GM19035 (cell line): ENCODE measurements at regions not wholly inside any gene's neighbourhood (a gene's known extent, or its start where the extent isn't known, plus 50 kb on each side); places are given as distances from the start of the nearest gene placed in this dataset.

Source experiments
- ATAC-seq: cut with Tn5 transposase; IDR thresholded peaks from one replicate; pipeline ENCODE4 v1.9.1; 2021; ENCODE audit not compliant: unreplicated experiment

DNA sequence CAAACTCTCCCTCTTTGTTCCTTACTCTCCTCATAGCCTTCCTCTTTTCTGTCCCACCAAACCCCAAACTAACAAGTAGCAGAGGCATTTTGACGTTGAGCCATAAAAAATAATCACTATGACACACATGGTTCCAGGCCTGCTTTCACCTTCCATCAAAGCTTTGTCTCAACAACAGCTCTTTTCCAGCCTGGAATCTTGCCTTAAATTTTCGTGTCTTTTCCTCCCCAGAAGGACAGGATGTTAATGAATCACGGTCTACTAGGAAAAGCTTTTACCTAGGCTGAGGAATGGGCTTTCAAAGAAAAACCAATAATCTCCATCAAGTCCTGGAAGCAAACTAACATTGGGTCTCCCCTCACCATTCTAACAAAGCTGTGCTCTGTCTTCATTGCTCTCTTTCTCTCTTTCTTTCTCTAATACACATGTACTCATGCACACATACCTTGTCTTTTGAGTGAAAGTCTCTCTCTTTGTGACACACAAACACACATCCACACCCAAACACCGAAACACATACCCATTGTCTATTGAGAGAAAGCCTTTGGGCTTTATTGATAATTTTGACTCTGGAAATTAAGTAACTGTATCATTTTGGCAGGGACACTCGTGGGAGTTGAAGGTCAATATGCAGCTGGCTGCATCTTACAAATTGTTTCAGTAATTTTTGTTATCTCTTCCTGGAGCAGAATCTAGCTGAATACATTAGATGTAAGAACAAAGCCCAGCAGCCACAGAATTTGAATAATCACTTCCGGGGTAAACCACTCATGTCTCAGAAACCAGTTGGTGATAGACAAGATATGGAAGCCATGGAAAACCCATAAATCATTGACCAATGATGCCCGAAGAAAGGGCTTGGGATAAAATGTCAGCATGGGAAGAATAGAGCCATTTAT is 107.4 kb upstream of the SLC4A7 start:
- ATAC-seq, result peak; percentile 61

DNA sequence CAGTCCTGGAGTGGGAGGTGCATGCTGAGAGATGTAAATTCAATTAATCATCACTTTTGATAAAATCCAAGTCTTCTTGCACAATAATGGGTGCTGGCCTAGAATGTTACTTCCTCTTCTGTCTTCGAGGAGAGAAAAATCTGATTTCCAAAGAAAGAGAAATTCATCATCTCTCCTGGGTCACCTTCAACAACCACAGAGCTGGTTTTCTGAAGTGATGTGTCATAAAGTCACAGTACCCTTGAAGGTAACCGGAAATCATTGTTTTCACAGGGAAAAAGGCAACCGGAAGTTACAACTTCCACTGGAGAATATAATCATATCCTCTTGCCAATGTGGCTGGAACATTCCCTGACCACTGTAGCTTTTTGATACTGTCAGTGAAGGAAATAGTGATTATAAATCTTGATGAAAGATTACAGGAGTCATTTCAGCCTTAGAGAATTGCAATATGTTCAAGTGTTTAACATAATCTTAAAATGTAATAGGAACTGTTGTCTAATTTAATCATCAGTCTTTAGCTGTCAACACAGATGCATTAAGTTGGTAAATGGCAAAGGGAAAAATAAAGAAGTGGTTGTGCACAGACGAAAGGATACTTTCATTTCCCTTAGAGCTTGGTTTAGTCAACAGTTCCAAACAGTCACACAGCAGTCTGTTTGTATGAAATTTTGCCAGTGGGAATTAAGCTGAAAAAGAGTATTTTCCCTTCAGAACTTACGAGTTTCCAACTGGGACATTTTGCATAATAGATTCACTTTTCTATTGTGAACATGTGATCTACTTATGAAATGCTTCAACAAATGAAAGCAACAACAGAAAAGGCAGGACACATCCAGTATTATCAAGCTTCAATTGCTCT is 106.5 kb upstream of the SLC4A7 start:
- no peak for ATAC-seq

DNA sequence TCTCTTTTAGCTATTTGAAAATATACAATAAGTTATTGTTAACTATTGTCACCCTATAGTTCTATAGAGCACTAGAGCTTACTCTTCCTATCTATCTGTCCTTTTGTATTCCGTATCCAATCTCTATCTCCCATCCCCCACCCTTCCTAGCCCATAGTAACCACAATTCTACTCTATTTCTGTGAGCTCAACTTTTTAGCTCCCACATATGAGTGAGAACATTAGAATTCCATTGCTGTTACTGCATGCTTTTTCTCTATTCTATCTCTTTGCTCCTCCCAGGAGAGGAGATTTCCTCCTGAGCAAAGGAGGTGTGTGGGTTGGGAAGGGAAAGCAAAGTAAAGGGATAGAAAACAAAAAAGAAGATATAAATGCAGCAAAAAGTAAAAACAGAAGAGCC is 105.6 kb upstream of the SLC4A7 start:
- no peak for ATAC-seq

DNA sequence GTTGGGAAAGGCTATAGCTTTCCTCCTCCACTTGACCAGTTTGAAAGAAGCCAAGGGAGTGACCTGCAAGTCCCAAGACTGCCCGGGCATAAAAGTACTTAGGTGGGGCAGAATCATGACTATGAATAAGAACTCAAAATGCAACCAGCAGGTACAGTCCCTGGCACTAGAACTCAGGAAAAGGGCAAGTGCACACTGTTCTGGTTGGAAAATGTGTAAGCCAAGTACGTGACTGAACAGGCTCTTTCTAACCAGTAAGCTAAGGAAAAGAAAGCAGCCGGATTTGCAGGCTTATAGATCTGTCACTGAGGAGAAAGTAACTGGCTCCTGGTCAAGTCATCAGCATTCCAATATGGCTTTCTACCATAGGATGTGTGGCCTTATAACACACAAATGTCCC is 101.2 kb upstream of the SLC4A7 start:
- no peak for ATAC-seq

DNA sequence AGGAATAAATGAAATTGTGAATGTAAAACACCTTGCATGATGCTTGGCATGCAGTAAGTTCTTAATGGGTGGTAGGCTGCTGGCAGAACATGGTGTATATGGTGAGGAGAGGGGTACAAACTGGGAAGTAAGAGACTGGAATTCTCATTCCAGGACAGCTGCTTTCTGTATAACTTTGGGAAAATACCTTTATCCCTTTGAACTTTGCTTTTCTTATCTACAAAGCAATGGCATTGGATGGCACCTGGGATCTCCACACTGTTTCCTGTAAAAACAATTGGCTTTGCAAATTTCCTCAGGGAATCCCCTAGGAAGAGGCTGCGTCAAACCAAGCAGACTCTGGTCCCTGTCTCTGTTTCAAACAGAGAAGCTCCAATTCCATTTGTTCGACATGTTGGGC is 100.7 kb upstream of the SLC4A7 start:
- ATAC-seq, result no peak

DNA sequence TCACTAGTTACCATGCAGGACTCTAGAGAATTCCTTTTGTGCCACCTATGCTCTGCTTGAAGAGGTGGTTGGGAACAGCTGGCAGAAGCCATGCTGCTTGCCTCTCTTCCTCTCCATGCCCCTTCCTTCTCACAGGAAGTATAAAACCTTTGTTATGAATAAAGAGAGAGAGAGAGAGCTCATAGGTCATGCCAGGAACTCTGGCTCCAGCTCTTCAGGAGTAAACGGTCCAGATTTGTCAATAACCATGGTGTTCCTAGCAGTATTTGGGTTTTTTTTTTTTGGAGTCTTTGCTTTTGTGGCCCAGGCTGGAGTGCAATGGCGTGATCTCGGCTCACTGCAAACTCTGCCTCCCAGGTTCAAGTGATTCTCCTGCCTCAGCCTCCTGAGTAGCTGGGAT is 97.7 kb upstream of the SLC4A7 start:
- ATAC-seq, result no peak

DNA sequence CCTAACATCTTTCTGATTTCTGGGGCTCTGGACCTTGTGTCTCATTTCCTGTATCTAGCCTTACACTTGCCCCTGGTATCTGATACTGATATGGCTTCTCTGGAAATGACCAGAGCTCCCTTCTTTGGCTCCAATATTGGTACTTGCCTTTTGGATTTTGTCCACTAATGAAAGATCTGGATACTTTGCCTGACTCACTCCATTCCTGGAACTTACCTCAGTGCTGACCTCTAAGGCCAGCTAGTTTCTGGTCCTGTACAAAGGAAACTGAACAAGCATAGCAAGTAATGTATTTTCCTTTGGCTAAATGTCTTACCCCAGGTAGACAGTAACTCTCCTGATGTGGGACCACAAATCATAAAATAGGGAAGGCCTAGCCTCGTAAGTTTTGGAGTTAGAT is 93.8 kb upstream of the SLC4A7 start:
- no peak for ATAC-seq

DNA sequence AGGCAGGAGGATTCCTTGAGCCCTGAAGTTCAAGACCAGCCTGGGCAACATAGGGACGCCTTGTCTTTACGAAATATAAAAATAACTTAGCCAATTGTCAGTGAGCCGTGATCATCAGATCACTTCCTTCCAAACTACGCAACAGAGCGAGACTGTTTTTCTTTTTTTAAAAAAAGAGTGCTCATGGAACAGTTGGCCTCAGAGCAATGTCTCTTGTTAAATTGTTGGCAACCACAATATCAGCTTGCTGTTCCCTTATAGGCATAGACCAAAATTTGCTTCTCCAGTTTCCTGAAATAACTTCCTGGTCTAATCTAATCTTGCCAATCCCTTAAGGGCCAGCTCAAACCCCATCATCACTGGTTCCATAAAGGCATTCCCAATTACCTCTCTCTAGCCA is 93.3 kb upstream of the SLC4A7 start:
- ATAC-seq, result no peak

DNA sequence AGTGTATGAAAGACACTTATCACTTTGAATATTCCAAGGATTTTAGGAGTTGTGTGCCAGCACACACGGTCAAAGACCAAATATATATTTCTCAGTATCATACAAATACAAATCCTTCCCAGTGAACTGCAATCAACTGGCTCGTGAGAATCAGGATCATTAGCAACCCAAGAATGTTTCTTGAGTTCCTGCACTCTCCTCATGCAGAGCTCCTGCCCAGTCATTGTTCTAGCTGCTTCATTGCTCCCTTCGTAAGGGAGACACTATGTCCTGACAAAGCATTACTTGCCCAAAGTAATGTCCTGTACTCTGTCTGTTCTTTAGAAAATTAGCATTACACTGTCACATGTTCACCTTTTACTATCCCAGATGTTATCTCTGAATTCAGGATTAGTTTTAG is 92.0 kb upstream of the SLC4A7 start:
- ATAC-seq, result no peak

DNA sequence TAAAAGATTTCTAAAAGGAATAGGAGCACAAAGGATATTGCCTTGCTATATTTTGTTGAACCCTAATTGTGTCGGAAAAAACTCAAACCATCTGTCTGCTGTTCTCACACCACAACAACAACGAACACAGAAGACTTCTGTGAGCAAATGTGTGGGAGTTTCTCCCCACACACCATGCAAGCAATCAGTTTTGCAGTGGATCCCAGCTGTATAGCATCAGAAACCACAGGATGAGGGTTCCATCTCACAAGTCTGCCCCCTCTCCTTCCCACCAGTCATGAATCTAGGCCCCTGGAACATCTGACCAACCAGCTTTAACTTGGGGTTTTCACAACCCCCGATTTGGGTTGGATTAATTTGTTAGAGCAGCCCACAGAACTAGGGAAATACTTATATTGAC is 91.3 kb upstream of the SLC4A7 start:
- no peak for ATAC-seq

DNA sequence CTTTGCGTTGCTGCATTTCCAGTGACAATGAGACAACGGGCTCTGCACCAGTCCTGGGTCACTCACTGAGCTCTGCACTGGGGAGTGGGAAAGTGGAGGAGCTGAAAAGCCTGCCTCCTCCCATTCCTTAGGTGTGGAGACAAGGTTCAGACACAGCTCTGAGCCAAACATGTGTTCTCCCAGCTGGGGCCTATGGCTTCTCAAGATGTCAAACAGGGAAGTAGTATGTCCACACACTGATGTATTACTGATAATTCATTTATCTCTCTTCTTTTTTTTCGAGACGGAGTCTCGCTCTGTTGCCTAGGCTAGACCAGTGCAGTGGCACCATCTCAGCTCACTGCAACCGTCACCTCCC is 90.2 kb upstream of the SLC4A7 start:
- ATAC-seq, result no peak

DNA sequence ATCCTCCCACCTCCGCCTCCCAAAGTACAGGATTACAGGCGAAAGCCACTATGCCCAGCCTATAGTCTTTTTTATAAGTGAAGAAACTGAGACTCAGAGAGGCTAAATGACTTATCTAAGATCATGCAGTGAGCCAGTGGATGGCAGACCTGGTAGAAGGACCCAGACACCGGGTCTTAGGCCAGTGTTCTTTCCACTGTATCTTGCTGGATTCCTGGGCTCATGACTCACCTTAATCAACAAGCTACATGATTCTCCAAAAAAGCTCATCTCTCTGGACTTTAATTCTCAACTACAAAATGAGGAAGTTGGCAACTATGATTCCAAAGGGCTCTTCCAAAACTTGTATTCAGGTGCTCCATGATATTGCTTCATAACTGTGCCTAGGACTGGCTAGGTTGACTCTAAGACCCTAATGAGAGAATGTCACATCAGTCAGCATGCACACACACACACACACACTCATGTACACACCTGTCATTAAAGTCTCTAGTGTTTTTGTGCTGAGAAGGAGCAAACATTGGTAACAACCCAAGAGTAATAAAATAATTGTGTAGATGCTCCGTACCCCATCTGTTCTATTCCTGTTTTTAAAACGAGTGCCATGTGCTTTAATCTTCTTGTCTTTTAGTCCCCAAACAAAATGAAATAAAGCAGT is 89.7 kb upstream of the SLC4A7 start:
- no peak for ATAC-seq

DNA sequence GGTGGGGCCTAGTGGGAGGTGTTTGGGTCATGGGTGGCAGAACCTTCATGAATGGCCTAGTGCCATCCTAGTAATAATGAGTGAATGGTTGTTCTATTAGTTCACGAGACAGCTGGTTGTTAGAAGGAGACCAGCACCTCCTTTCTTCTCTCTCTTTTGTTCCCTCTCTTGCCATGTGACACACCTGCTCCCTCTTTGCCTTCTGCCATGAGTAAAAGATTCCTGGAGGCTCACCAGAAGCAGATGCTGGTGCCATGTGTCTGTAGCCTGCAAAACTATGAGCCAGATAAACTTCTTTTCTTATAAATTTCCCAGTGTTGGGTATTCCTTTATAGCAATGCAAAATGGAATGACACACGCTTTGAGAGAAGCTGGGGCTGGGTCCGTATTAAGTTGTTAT is 89.0 kb upstream of the SLC4A7 start:
- ATAC-seq, result no peak

DNA sequence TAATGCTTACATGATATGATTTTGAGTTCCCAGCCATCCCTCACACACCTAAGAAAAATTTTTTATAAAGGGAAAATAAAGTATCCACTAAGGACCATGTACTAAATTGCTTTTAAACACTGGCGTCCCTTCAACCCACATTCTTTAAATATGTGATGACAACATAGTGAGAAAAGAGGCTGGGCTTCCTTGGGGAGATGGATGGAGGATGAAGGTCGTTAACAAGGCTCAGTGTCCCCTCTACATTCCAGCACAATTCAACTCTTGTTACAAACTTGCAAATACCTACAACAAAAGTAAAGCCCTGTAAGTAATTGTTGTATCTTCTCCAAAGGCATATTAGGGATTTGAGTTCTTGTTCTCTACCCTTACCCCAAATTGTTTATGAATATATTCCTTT is 87.2 kb upstream of the SLC4A7 start:
- no peak for ATAC-seq

DNA sequence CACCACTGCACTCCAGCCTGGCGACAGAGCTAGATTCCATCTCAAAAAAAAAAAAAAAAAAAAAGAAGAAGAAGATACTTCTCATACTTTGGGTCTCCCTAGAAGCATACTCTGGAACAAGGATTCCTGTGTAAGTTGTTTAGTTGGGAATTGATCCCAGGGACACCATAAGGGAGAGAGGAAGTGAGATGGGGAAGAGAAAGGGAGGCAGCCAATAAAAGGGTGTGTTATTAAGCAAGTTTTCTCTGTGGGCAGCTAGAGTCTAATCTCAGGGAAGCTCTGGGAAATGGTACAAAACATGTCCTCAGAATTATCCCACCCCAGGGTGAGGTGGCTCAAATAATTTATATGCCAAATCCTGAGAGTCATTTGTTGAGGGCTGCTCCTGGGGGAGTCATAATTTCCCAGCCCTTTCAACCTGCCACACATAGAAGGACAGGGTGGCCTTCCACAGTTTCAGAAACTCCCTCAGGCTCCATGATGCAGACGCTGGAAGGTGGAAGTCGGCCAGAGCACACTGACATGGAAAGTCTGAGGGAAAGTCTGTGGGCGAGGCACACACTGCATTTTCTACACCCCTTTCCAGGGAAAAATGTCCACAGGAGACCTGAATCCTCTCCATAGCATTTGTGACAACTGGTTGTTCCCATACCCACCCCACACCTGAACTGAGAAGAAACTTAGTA is 86.4 kb upstream of the SLC4A7 start:
- no peak for ATAC-seq

DNA sequence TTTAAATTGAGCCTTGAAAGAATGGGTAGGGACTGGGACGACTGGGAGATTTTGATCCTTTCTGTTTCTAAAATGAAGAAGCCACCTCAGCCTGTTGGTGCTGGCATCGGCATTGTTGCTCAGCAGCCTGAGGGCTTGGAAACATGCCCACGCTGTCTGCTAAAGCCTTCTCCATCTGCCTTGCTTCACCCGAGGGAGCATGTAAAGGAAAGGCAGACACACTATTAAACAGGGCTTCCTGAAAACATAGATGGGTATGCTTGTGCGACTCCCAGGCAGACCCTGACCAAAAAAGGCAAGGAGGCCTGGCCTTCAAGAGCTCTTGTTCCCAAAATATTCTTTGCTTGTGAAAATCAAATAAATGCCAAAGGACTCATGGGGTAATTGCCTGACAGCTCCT is 84.2 kb upstream of the SLC4A7 start:
- ATAC-seq, result no peak

DNA sequence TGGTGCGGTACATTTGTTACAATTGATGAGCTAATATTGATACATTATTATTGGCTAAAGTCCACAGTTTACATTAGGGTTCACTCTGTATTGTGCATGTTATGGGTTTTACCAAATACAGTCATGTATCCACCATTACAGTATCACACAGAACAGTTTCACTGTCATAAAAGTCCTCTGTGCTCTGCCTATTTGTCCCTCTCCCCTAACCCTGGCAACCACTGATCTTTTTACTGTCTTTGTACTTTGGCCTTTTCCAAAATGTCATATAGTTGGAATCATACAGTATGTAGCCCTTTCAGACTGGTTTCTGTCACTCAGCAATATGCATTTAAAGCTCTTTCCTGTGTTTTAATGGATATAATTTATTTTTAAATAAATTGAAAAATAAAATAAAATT is 83.1 kb upstream of the SLC4A7 start:
- no peak for ATAC-seq

DNA sequence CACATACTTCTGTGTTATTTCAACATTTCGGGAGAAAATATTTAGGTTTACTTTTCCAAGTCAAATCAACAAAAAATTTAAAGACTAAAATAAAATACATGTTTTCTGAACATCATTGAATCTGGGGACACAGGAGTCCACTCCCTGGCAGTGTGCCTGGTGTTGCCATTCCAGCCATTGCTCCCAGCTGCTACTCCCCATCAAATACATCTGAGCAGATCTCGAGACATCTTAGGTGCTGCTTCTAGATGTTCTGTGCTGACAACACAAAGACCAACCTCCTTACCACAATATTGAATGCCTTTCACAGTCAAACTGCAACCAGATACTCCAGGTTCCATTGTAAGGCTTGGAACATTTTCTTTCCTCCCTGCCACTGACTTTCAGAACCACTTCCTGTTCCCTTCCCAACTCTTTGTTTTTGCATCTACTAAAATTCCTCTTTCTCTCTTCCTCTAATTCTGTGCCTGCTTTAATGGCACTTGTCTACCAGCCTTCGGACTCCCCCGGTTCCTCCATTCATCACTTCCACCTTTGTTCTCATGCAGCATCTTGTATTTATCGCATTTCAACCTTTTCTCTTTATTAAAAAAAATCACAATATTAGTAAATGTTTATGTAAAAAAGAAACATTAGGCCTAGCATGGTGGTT is 81.1 kb upstream of the SLC4A7 start:
- ATAC-seq, result no peak

DNA sequence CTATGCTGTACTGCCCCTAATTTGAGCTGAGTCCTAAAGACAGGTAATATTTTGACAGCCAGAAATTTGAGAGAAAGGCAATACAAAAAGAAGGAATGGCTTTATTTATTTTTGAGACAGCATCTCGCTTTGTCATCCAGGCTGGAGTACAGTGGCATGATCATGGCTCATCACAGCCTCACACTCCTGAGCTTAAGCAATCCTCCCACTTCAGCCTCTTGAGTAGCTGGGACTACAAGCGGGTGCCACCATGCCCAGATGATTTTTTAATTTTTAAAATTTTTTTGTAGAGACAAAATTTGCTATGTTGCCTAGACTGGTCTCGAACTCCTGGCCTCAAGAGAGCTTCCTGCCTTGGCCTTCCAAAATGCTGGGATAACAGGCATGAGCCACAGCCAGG is 77.4 kb upstream of the SLC4A7 start:
- ATAC-seq, result no peak

DNA sequence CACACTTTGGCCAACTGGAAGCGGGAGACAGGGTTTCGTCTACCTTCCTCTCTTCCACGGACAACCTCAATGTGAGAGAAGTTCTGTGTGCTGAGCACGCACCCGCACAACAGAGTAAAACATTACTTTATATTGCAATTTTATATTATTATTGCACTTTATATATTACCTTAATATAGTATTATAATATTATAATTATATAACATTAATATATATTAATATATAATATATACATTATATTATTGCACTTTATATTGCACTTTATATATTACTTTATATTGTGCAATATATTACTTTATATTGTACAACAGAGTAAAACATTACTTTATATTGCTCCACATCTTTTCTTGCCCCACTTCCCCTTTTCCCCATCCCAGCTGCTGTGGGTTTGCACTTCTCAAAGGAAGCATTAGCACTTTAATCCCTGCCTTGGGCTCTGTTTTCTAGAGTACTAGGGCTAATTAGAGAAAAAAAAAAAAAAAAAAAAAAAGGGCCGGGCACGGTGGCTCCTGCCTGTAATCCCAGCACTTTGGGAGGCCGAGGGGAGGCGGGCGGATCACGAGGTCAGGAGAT is 76.4 kb upstream of the SLC4A7 start:
- ATAC-seq, result no peak
